Vagina (tissue), 2 donors: ENCODE measurements at regions not wholly inside any gene's neighbourhood (a gene's known extent, or its start where the extent isn't known, plus 50 kb on each side); places are given as distances from the start of the nearest gene placed in this dataset.

ENCODE experiments used
- POLR2A ChIP-seq, 2 donors: fragments of 450-650 bp; IDR thresholded peaks; one replicate each; pipeline ENCODE4 v1.6.1; 2017; ENCODE audit warnings: antibody characterized with exemption in 2 of 2, mild to moderate bottlenecking in 2 of 2, moderate library complexity in 2 of 2
- TF ChIP-seq, protein P1 (sequence below), 3 experiments: fragments of 450-650 bp in 2 of 3; fragments of 200-600 bp in 1 of 3; sonication (generic) in 1 of 3; IDR thresholded peaks; one replicate each; pipeline ENCODE4 v1.5.1; 2017 to 2019; ENCODE audit warnings: antibody characterized with exemption in 3 of 3, mild to moderate bottlenecking in 2 of 3, moderate library complexity in 2 of 3

- no peak for TF ChIP-seq POLR2A (IDR thresholded peaks at IDR 0.05)
- TF ChIP-seq, protein P1, sequence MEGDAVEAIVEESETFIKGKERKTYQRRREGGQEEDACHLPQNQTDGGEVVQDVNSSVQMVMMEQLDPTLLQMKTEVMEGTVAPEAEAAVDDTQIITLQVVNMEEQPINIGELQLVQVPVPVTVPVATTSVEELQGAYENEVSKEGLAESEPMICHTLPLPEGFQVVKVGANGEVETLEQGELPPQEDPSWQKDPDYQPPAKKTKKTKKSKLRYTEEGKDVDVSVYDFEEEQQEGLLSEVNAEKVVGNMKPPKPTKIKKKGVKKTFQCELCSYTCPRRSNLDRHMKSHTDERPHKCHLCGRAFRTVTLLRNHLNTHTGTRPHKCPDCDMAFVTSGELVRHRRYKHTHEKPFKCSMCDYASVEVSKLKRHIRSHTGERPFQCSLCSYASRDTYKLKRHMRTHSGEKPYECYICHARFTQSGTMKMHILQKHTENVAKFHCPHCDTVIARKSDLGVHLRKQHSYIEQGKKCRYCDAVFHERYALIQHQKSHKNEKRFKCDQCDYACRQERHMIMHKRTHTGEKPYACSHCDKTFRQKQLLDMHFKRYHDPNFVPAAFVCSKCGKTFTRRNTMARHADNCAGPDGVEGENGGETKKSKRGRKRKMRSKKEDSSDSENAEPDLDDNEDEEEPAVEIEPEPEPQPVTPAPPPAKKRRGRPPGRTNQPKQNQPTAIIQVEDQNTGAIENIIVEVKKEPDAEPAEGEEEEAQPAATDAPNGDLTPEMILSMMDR (IDR thresholded peaks at IDR 0.05): no peak
These were observed 168.6 kb downstream of the C7orf25 start for GRCh38 chr7:42743077-42743858.
